KG1 (cell line): ENCODE measurements at regions not wholly inside any gene's neighbourhood (a gene's known extent, or its start where the extent isn't known, plus 50 kb on each side); places are given as distances from the start of the nearest gene placed in this dataset.

Source experiments
- DNase-seq: peaks from one replicate; lab custom pipeline; 2025; lab: John Stamatoyannopoulos, UW

DNA sequence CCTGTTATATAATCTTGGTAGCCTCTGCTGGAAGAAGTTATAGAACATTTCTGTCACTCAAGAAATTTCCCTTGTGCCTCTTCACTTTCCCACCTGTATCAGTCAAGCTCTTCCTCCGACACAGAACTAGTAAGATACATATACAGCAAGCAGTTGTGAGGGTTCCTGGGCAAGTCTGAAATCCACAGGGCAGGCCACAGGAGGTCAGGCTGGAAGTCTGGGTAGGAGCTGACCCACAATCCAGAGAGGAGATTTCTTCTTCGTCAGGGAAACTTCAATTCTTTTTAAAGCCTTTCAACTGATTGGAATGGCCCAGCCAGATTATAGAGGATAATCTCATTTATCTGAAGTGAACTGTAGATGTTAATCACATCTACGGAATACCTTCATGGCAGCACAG lies 96.4 kb upstream of the FMN2 start:
- no peak for DNase-seq

DNA sequence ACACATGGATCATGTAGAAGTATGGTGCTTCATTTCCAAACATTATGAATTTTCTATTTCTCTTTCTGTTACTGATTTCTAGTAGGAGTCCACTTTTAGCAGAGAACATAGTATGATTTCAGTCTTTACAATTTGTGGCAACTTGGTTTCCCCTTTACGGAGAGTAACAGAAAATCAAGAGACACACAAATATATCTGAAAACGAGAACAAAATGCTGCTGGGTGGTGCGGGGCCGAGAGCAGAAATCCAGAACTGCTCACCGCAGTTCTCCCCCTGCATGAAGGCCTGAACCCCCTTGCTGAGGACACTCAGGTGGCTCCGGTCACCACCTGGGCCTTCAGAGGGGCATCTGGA lies 94.5 kb upstream of the FMN2 start:
- no peak for DNase-seq

DNA sequence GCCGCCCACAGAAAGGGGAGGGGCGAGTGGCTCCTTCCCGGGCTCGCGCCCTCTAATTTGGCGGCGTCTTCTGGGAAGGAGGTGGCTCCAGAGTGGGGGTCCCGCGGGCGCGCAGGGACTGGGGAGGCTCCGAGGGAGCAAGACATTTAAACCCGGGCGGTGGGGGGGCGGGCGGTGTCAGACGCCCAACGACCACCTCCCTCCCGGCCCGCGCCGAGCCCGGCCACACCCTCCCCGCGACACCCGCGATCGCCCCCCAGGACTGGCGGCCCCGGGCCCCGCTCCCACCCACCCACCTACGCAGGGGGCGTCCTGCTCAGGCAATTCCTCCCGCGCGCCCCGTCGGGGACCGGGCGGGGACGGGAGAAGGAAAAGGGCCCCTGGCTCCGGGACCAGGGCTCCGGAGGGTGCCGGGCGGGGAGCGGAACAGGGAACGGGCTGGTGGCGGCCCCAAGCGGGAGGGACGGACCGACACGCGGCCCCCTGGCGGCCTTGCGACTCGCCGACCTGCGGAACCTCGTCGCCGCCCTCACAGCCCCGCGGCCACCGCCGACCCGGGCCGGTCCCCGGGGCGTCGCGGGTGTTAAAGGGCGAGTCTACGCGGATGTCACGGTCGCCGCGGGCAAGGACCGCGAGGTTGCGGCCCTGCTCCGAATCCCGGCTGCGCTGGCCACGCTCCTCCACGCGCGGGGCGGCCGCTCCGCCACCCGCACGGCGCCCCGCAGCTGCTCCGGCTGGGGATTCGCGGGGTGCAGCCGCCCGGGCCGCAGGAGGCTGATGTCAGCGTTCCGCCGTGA lies 94.0 kb upstream of the FMN2 start:
- DNase-seq, result no peak

DNA sequence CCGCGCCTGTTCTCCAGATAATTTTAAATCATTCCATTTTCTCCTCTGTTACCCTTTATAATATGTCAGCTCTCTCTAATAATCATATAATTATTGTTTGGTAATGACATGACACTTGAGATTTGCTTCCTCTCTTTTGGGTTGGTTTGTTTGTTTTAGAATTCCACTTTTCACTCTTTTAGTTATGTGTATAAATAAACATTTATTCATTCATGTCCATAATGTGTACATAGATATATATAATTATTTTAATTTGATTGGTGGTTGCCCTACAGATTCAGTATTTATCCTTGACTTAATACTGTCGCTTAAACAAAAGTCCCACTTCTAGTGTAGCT lies 93.4 kb upstream of the FMN2 start:
- DNase-seq, result no peak

DNA sequence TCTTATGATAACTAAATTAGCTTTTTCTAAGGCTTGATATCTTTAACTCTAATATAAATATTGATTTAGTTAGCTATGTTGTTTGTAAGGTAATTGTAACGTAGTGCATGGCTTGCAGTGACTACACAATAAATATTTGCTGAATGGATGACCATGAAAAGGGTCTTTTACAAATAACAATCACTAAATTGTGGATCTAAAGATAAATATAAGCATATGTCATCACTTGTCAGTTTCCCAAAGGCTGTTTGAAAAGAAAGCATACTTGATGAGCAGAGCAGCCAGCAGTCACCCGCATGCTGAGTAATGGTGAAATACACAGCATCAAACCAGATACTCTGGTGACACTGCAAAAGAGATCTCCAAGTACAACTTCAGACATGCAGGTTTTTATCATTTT lies 92.5 kb upstream of the FMN2 start:
- DNase-seq, result no peak

DNA sequence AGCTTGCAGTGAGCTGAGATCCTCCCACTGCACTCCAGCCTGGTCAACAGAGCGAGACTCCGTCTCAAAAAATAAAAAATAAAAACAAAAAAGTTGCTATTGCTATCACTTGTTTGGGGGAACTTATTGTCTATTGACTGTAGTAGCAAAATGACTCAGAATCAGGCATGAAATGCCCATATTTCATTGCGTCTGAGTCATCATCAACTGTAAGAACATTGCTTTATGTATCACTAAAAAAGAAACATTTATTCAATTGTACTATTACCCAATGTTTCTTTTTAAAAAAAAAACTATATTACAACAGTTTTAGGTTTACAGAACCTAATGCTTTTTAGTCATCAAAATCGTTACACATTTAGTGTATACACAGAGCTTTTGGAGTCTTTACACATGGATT lies 91.0 kb upstream of the FMN2 start:
- no peak for DNase-seq

DNA sequence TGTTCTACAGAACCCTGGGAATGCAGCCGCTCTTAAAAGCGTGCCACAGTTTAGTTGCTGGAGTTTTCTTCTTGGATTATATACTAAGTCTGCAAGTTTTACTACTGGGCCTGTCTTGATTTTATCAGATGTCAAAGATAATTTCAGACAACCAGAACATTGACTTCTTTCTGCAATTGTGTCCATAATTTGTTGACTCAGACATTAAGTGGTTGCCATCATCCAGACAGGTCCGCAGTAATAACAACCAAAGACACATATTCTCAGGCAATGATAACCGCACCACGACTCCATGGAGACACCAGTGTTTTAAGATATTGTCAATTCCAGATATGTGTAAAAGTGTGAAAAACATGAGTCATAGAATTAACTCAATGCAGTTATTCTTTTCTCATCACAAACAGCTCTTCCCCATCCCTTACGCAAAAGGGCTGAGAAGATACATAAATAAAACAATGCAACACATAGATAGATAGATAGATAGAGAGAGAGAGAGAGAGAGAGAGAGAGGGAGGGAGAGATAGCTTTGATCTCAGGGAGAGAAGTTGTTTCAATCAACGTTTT lies 90.4 kb upstream of the FMN2 start:
- DNase-seq, result no peak

DNA sequence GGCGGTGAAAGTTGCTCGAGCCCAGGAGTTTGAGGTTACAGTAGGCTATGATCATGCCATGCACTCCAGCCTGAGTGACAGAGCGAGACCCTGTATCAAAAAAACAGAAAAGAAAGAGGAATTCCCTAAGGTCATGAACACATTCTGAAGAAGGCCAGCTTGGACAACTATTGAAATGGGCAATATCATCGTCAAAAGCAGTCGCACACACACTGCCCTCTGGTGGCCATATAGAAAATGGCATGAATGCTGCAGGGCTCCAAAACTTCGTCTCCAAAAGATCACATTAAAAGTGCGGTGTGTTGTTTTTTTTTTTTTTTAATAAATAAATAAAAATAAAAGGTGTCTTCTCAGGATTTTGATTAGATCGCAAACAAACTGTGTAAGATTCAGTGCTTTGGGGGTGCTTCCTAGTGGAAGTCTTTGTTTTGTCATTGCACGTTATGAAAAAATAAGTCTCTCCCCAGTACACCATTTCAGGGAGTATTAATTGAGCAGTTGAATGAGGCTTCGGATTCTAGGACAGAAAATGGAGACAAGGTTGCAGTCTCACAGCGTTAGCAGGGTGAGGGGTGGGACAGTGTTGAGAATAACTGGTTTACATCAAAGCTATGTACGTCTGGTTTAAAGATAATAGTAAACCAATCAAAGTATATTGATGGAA lies 87.5 kb upstream of the FMN2 start:
- peak; percentile 21 for DNase-seq

DNA sequence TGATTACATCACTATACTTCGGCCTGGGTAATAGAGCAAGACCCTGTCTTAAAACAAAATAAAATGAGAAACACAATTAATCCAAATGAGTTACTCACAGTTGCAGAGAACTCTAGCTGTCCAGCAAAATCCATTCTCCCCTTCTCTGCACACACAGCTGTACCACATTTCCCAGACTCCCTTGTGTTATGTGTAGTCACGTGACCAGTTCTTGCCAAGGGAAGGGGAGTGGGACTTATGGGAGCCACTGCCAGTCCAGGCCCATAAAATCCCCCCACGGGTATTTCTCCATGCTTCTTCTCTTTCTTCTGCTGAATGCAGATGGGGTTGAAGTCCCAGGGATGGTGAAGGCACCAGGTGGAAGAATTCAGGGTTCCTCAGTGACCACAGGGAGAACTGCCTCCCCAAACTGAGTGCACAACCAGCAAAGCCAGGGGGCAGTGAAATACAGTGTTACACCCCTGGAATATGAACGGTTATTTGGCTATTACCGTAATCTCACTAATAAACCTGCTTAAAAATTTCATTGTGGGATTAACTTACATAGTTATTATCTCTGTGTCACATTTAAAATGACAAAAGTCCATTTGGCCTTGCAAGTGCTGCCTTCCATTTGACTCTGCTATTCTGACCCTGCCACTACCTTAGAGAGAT lies 85.6 kb upstream of the FMN2 start:
- no peak for DNase-seq

DNA sequence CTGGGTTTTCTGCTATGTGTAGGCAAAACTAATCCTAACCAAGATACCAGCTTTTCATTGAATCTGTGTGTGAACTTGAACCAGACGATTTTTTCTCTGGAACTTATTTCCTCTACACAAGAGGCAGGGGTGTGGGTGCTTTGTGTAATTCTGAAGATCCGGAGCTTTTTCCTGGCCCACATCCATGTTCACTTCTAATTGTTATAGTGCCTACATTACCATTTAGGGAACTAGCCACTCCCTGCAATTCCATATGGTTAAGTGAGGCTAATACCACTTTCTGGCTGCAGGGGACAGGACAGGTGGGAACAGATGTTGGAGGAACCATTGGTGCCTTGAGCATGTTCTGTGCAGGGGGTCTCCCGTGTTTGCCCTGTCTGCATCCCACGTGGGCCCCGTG lies 83.4 kb upstream of the FMN2 start:
- no peak for DNase-seq

DNA sequence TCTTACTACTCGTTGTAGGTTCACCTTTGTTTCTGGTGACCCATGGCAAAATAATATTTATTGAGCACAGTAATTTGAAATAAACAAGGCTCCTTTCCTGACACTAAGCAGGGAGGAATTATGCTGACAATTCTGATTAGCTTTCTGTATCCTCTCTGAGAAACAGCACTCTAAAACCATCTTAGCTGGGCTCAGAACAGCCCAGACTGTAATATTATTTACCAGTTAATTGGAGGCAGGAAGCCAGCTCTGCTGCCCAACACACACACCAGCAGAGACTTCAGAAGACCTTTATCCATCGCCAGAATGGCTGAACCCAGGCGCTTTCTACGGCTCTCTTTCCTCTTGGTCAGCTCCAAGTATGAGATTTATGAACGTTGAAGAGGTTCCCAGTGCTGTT lies 77.6 kb upstream of the FMN2 start:
- no peak for DNase-seq

DNA sequence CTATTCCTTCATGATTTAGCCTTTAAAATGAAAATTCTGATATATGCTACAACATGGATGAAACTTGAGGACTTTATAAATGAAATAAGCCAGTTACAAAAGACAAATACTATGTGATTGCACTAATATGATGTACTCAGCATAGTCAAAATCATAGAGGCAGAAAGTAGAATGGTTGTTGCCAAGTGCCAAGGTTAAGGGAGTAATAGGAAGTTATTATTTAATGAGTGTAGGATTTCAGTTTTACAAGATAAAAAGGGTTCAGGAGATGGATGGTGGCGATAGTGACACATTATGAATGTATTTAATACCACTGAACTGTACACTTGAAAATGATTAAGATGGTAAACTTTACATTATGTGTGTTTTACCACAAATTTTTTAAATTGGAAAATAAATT lies 73.1 kb upstream of the FMN2 start:
- DNase-seq, result no peak

DNA sequence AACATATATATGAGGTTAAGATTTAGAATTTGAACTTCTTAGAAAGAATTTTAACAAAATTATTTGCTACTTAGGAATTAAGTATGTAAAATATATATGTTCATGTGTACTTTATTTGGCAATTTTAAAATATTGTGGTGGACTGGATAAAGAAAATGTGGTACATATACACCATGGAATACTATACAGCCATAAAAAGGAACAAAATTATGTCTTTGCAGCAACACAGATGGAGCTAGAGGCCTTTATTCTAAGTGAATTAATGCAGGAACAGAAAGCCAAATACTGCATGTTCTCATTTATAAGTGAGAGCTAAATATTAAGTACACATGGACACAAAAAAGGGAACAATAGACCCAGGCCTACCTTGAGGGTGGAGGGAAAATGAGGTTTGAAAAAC lies 72.2 kb upstream of the FMN2 start:
- no peak for DNase-seq

DNA sequence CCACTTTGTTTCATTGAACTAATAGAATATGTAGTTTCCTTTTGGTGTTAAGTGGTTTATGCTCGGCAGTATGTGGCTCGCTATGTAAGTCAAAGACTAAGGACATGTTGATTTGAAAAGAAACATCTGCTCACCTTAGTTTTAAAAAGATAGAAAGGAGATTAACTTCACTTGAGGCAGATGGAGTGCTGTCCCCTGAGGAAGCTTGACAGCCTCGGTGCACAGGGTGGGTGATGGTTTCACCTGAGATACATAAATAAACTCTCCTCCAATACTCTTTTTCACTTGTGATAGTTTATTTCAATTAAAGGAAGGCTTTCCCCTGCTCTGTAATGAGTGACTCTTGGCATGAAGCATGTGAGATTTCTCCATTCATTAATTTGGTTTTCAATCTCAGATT lies 70.8 kb upstream of the FMN2 start:
- no peak for DNase-seq

DNA sequence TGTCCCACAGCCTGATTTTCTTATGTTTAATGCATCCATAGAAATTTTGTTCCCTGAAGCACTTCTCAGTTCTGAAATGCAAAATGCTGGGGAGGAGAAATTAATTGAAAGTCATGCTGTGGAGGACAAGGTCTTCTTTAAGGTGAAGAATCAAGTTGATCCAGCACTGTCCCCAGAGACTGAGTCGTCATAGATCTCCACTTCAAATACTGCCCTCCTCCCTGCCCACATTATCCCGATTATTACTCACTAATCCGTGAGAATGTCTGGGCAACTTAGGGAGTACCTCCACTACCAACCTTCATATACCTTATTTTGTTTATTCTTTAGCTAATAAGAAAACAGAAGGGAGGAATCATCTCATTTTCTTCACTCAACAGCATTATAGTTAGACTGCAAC lies 70.0 kb upstream of the FMN2 start:
- no peak for DNase-seq

DNA sequence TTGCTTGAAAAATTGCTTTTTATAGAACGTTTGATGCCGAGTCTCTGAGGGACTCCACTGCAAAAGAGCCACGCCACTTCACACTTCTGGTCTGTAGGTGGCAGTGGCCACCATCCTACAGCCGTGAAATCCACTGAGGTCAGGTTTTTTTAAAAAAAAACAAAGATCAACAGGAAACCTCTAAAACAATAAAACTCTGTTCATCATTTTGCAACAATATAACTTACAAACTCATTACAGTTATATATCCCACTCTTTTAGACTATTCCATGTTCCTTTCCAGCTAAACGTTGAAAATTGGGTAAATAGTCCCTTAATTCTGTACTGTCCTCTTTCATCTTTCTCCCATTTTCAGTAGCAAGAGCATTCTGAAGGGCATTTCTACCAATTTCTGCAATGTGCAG lies 64.6 kb upstream of the FMN2 start:
- peak; percentile 26 for DNase-seq

DNA sequence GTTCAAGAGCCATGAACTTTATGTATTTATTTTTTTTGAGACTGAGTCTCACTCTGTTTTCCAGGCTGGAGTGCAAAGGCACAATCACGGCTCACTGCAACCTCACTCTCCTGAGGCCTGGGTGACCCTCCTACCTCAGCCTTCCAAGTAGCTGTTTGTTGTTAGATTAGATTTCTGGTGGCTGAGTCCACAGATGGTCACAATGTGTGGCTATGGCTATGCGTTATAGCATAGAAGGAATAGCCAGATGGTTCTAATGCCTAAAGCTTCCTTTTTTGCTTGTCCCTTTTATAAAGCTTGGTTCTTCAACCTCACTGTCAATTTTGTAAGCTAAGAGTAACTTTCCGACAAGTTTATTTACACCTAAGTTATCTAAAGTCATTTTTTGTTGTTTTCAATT lies 62.3 kb upstream of the FMN2 start:
- DNase-seq, result no peak

DNA sequence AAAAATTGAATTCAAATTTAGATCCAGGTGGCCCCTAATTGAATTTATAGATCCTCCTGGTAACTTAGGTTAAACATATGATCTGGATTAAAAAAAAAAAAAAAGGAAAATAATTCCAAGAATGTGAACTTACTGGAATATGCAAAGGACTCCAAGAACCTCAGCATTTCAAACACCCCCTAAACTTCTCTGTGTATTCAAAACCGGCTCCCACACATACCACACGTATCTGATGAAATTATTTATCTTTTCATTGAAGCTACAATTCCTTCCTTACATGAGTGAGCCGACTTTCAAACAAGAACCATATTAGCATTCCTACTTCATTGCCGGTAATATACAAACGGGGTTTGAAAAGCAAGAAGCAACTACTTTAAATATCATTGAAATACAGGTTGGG lies 61.4 kb upstream of the FMN2 start:
- no peak for DNase-seq

DNA sequence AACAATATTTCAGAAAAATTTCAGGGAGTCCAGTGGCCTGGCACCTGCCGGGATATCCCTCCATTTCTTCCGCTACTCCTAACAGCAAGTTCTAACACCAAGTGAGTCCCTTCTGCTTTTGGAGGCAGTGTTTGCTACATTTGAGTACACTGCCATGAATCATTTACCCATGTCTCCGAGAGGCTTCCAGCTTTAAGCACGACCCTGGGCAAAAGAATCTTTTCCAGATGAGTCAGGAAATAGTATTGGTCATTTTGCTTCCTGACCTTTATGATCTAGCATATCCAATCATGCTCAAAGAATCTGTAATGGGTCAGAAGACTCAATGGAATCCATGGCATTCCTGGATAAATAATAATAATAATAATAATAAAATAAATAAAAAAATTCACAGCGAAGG lies 60.7 kb upstream of the FMN2 start:
- DNase-seq, result no peak

DNA sequence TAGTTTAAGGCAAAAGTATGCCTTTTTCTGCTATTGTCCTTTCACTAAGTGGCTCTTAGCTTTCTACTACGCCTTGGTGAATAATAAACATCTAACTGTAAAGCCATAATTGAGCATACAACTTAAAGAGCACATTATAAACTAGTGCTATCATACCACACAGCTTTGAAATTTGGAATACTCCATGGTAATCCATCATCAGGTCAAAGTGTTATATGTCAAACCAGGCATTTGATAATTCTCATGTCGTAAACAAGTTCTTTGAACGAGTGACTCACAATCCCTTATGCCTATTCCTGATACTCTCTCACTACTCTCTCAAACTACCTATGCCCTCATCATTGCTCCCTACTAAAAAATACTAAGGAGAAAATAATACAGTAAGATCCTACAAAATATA lies 60.3 kb upstream of the FMN2 start:
- no peak for DNase-seq

DNA sequence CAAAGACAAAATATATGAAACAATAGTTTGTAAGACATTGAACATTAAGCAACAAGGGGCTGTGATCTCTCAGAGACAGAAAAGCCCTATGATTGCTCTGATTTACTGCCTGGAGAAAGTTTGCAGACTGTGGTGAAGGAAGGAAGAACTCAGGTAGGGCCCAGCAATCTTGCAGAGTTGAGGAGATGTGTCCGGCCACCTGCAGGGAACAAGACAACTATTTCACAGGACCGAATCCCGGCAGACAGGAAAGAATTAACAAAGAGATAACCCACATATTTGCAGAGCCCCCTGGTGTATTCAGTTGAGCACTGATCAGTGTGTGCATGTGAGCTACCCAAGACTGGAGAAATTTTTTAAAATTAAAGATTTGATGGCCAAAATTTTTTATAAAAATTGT lies 58.3 kb upstream of the FMN2 start:
- DNase-seq, result no peak

DNA sequence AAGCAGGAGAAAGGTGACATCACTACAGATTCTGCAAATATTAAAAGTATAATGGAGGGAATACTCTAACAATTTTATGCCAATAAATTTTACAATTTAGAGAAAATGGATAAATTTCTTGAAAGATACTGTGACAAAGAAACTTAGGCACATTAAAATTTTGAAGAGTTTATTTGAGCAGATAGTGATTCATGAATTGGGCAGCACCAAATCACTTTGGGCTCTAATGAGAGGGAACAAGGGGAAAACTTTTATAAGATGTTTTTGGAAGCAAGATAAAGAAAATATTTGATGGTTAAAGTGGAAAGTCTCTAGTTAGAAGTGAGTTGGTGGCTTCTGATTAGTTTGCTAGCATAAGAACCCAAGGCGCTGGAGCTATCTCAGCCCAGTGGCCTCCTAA lies 55.2 kb upstream of the FMN2 start:
- DNase-seq, result no peak
